OCI-LY7 (cell line): ENCODE measurements at regions not wholly inside any gene's neighbourhood (a gene's known extent, or its start where the extent isn't known, plus 50 kb on each side); places are given as distances from the start of the nearest gene placed in this dataset.

Source experiments
- BruUV-seq: library from RNA; stranded (reverse); fragments of 400-500 nt; replicated peaks from 2 replicates; lab custom pipeline; 2021; lab: Mats Ljungman, UMichigan
- CTCF ChIA-PET: fragments of 300-600 bp; sonication (Branson Sonifier 250); formaldehyde crosslinking; loops from one replicate; lab custom pipeline; 2022; ENCODE audit warnings: antibody characterized with exemption; ENCODE audit not compliant: unreplicated experiment; lab: Charles Lee
- POLR2A ChIA-PET: fragments of 300-600 bp; sonication (Branson Sonifier 250); formaldehyde crosslinking; loops from one replicate; lab custom pipeline; 2022; ENCODE audit warnings: antibody characterized with exemption; lab: Charles Lee
- DNase-seq: peaks from one replicate; pipeline ENCODE4 v3.0.0-alpha.2; 2015; ENCODE audit warnings: low spot score
- H2AFZ ChIP-seq: fragments of 200-600 bp; sonication (generic), shearing (Covaris generic); 2 replicates; pipeline ENCODE4 v1.6.1; 2014; ENCODE audit warnings: mild to moderate bottlenecking, antibody characterized with exemption, low read length, moderate library complexity
- H3K27ac ChIP-seq: fragments of 200-600 bp; sonication (generic); 2 replicates; pipeline ENCODE4 v1.5.1; 2014; ENCODE audit warnings: mixed run types, low read depth, mild to moderate bottlenecking, moderate library complexity, low read length, inconsistent platforms; ENCODE audit not compliant: poor library complexity, severe bottlenecking
- H3K36me3 ChIP-seq: fragments of 200-600 bp; sonication (generic); 2 replicates; pipeline ENCODE4 v1.6.1; 2014; ENCODE audit warnings: mild to moderate bottlenecking, antibody characterized with exemption, low read length, moderate library complexity, mixed read lengths; ENCODE audit not compliant: insufficient read depth
- H3K4me1 ChIP-seq: fragments of 200-600 bp; sonication (generic); 2 replicates; pipeline ENCODE4 v1.5.1; 2014; ENCODE audit warnings: mild to moderate bottlenecking, low read length; ENCODE audit not compliant: insufficient read depth, poor library complexity, severe bottlenecking
- H3K4me2 ChIP-seq: fragments of 200-600 bp; sonication (generic); 2 replicates; pipeline ENCODE4 v1.6.1; 2014; ENCODE audit warnings: mild to moderate bottlenecking, low read length
- H3K4me3 ChIP-seq: fragments of 200-600 bp; sonication (generic); 2 replicates; pipeline ENCODE4 v1.5.1; 2014; ENCODE audit warnings: mild to moderate bottlenecking, low read depth, low read length; ENCODE audit not compliant: poor library complexity, severe bottlenecking
- H3K79me2 ChIP-seq: fragments of 200-600 bp; sonication (generic); 2 replicates; pipeline ENCODE4 v1.6.1; 2016; ENCODE audit warnings: low read depth, mild to moderate bottlenecking, low read length, moderate library complexity, mixed read lengths; ENCODE audit not compliant: insufficient read depth
- H3K9me2 ChIP-seq: fragments of 200-600 bp; sonication (generic); 2 replicates; pipeline ENCODE4 v1.6.1; 2016; ENCODE audit warnings: mild to moderate bottlenecking, low read length, mixed read lengths; ENCODE audit not compliant: insufficient read depth
- H3K9me3 ChIP-seq: fragments of 200-600 bp; sonication (generic); 2 replicates; pipeline ENCODE4 v1.6.1; 2014; ENCODE audit warnings: mild to moderate bottlenecking, mixed run types, low read length, mixed read lengths
- H4K20me1 ChIP-seq: fragments of 200-600 bp; sonication (generic); 2 replicates; pipeline ENCODE4 v1.6.1; 2014; ENCODE audit warnings: mild to moderate bottlenecking, antibody characterized with exemption, low read length, moderate library complexity, mixed read lengths; ENCODE audit not compliant: insufficient read depth
- CTCF ChIP-seq: fragments of 200-600 bp; sonication (generic); conservative IDR thresholded peaks from 2 replicates; pipeline ENCODE4 v1.5.1; 2014; ENCODE audit warnings: mild to moderate bottlenecking, antibody characterized with exemption, low read length, moderate library complexity, mixed read lengths
- EZH2phosphoT487 ChIP-seq: fragments of 200-600 bp; sonication (generic); IDR thresholded peaks from 2 replicates; pipeline ENCODE4 v1.6.1; 2018; ENCODE audit warnings: low read depth, borderline replicate concordance, mild to moderate bottlenecking, mixed run types, antibody characterized with exemption, low read length, moderate library complexity, mixed read lengths
- intact Hi-C: fragments of 100-400 bp; cut with micrococcal nuclease; formaldehyde crosslinking; loops from one replicate; pipeline ENCODE4 v1.10.0; 2022; ENCODE audit not compliant: unreplicated experiment

- no peaks in the 10 kb centered on the region for H3K9me2 ChIP-seq
- no peak for DNase-seq
- no peak overlapping the region for H3K27ac ChIP-seq
- CTCF ChIA-PET = no interaction called here
- no peak overlapping the region for H3K4me2 ChIP-seq
- H3K79me2 ChIP-seq = no peaks in the 10 kb centered on the region
- no peaks in the 10 kb centered on the region for H3K4me1 ChIP-seq
- H3K36me3 ChIP-seq = no peaks in the 10 kb centered on the region
- no peak for TF ChIP-seq CTCF
- no peak for TF ChIP-seq EZH2phosphoT487
- POLR2A ChIA-PET = no interaction called here
- H4K20me1 ChIP-seq = no peaks in the 10 kb centered on the region
- H3K9me3 ChIP-seq = no peaks in the 10 kb centered on the region
- no peak overlapping the region for H3K4me3 ChIP-seq
- H2AFZ ChIP-seq = no peak overlapping the region
- BruUV-seq = no TSS peak
- intact Hi-C loops = no loop called here
Measured at GRCh38 chr7:23941551-23941950, 231.5 kb downstream of the STK31 start.

GRCh38 chr7:23942032-23942431 is 232.0 kb downstream of the STK31 start:
- BruUV-seq = no TSS peak
- H3K9me2 ChIP-seq = no peaks in the 10 kb centered on the region
- intact Hi-C loops = no loop called here
- no peaks in the 10 kb centered on the region for H3K79me2 ChIP-seq
- ChIA-PET POLR2A (no interaction called here), CTCF (no interaction called here)
- H3K9me3 ChIP-seq = no peaks in the 10 kb centered on the region
- H3K4me1 ChIP-seq = no peaks in the 10 kb centered on the region
- no peak overlapping the region for H3K4me2 ChIP-seq
- no peak overlapping the region for H2AFZ ChIP-seq
- no peaks in the 10 kb centered on the region for H4K20me1 ChIP-seq
- H3K27ac ChIP-seq = no peak overlapping the region
- no peak for TF ChIP-seq EZH2phosphoT487
- TF ChIP-seq CTCF = no peak
- no peak overlapping the region for H3K4me3 ChIP-seq
- no peaks in the 10 kb centered on the region for H3K36me3 ChIP-seq
- no peak for DNase-seq

GRCh38 chr7:23944131-23944530 is 234.1 kb downstream of the STK31 start:
- Histone ChIP-seq H3K9me3 (no peaks in the 10 kb centered on the region), H3K79me2 (no peaks in the 10 kb centered on the region), H3K9me2 (no peaks in the 10 kb centered on the region), H3K4me2 (no peak overlapping the region), H3K27ac (no peak overlapping the region), H3K36me3 (no peaks in the 10 kb centered on the region), H3K4me1 (no peaks in the 10 kb centered on the region), H3K4me3 (no peak overlapping the region), H4K20me1 (no peaks in the 10 kb centered on the region), H2AFZ (no peak overlapping the region)
- intact Hi-C loops = no loop called here
- DNase-seq = no peak
- no peak for TF ChIP-seq CTCF
- TF ChIP-seq EZH2phosphoT487 = no peak
- POLR2A ChIA-PET = no interaction called here
- CTCF ChIA-PET = no interaction called here
- no TSS peak for BruUV-seq
